Breast epithelium (tissue), 3 donors: ENCODE measurements at regions not wholly inside any gene's neighbourhood (a gene's known extent, or its start where the extent isn't known, plus 50 kb on each side); places are given as distances from the start of the nearest gene placed in this dataset.

Source experiments
- CTCF ChIP-seq, 3 donors: fragments of 450-650 bp; IDR thresholded peaks; one replicate each; pipeline ENCODE4 v1.5.1; 2016 to 2017; ENCODE audit warnings: antibody characterized with exemption in 3 of 3, mild to moderate bottlenecking in 3 of 3, moderate library complexity in 3 of 3
- POLR2A ChIP-seq: fragments of 450-650 bp; IDR thresholded peaks from one replicate; pipeline ENCODE4 v1.6.1; 2016; ENCODE audit warnings: antibody characterized with exemption, mild to moderate bottlenecking, moderate library complexity

DNA sequence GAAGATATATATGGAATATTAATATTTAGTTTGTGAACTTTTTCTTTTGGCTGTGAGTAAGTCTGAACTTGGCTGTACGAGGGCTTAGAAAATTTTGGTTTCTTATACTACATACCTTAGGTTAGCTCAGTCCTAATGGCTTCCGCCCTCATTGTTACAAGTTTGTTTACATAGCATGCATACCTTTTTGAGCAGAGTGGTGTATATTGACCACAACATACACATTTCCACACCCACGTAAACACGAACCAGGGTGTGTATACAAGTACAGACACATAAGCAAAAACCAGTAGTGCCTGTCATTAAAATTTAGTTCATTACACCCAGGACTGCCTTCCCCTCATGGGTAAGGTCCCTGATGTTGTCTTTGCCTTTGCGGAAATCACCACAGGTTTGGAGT lies 230.2 kb upstream of the RGS6 start:
- TF ChIP-seq CTCF (IDR thresholded peaks at IDR 0.05) (no peak), POLR2A (no peak)
